GM12878 (cell line): ENCODE measurements at regions not wholly inside any gene's neighbourhood (a gene's known extent, or its start where the extent isn't known, plus 50 kb on each side); places are given as distances from the start of the nearest gene placed in this dataset.

Experiments
- ATAC-seq: fragments of 200-7000 bp; cut with Tn5 transposase; 3 replicates; pipeline ENCODE4 v1.9.1; 2020; ENCODE audit warnings: mild to moderate bottlenecking, moderate library complexity
- BruUV-seq: library from RNA; stranded (reverse); fragments of 400-500 nt; replicated peaks from 2 replicates; lab custom pipeline; 2021; lab: Mats Ljungman, UMichigan
- CTCF ChIA-PET: fragments of 300-600 bp; sonication (Branson Sonifier 250); formaldehyde crosslinking; extraction: SDS; loops from one replicate; lab custom pipeline; 2021; ENCODE audit warnings: inconsistent platforms; lab: Yijun Ruan, JAX
- POLR2A ChIA-PET: fragments of 350-600 bp; formaldehyde crosslinking; extraction: SDS; loops from one replicate; lab custom pipeline; 2021; ENCODE audit warnings: inconsistent platforms; lab: Charles Lee
- RAD21 ChIA-PET: fragments of 300-600 bp; sonication (Branson Sonifier 250); formaldehyde crosslinking; loops from one replicate; lab custom pipeline; 2023; ENCODE audit warnings: antibody characterized with exemption; ENCODE audit not compliant: unreplicated experiment; lab: Charles Lee
- SMC1A ChIA-PET: fragments of 300-600 bp; sonication (Branson Sonifier 250); formaldehyde crosslinking; loops from one replicate; lab custom pipeline; 2023; ENCODE audit not compliant: unreplicated experiment, uncharacterized antibody; lab: Charles Lee
- DNase-seq: peaks from one replicate; pipeline ENCODE4 v3.0.0-alpha.2; 2011; ENCODE audit warnings: low read depth, low spot score
- FAIRE-seq: peaks from 3 replicates; lab custom pipeline; 2011; peaks lifted over from hg19 to GRCh38; lab: Jason Lieb, UNC
- H2AFZ ChIP-seq: 2 replicates; pipeline ENCODE4 v1.6.0; 2011; ENCODE audit warnings: low read depth, low read length, control low read depth; ENCODE audit not compliant: control insufficient read depth
- H3K27ac ChIP-seq: 2 replicates; pipeline ENCODE4 v1.5.1; 2011; ENCODE audit warnings: control low read depth; ENCODE audit not compliant: control insufficient read depth, insufficient read depth
- H3K27me3 ChIP-seq, 2 experiments: replicated peaks in 1 of 2; 2 replicates each; pipeline versions ENCODE4 v1.6.0 to v1.6.1; 2011; ENCODE audit warnings: low read length in 1 of 2; ENCODE audit not compliant: control insufficient read depth in 2 of 2, insufficient read depth in 2 of 2
- H3K36me3 ChIP-seq, 2 experiments: 2 replicates each; pipeline ENCODE4 v1.5.1; 2011; ENCODE audit warnings: low read length in 1 of 2; ENCODE audit not compliant: control insufficient read depth in 2 of 2, insufficient read depth in 2 of 2
- H3K4me1 ChIP-seq: 2 replicates; pipeline ENCODE4 v1.6.1; 2011; ENCODE audit warnings: mild to moderate bottlenecking, low read length, moderate library complexity, mixed read lengths; ENCODE audit not compliant: control insufficient read depth, insufficient read depth
- H3K4me2 ChIP-seq: 2 replicates; pipeline ENCODE4 v1.6.0; 2011; ENCODE audit warnings: control low read depth; ENCODE audit not compliant: control insufficient read depth, insufficient read depth
- H3K4me3 ChIP-seq: fragments of 200-600 bp; sonication (generic); 2 replicates; pipeline ENCODE4 v1.5.1; 2016
- H3K79me2 ChIP-seq: 2 replicates; pipeline ENCODE4 v1.6.0; 2011; ENCODE audit warnings: low read length; ENCODE audit not compliant: control insufficient read depth, insufficient read depth
- H3K9ac ChIP-seq: 2 replicates; pipeline ENCODE4 v1.8.0; 2011; ENCODE audit warnings: low read length, control low read depth, mixed read lengths; ENCODE audit not compliant: control insufficient read depth, insufficient read depth
- H3K9me3 ChIP-seq: replicated peaks from 3 replicates; pipeline ENCODE4 v1.5.1; 2011; ENCODE audit warnings: mild to moderate bottlenecking, low read length; ENCODE audit not compliant: control insufficient read depth, insufficient read depth
- H4K20me1 ChIP-seq: 2 replicates; pipeline ENCODE4 v1.6.0; 2011; ENCODE audit not compliant: control insufficient read depth, insufficient read depth
- IKZF2 ChIP-seq, 2 experiments: fragments of 450-650 bp; IDR thresholded peaks; 2 replicates each; pipeline ENCODE4 v1.6.1; 2017; ENCODE audit warnings: mild to moderate bottlenecking in 2 of 2, moderate library complexity in 2 of 2
- MYB ChIP-seq: fragments of 150-350 bp; IDR thresholded peaks from 2 replicates; pipeline ENCODE4 v1.6.1; 2014; ENCODE audit warnings: mild to moderate bottlenecking, low read depth, low read length, borderline replicate concordance
- POLR2A ChIP-seq: IDR thresholded peaks from 2 replicates; pipeline ENCODE4 v1.6.1; 2011; ENCODE audit warnings: low read depth, mild to moderate bottlenecking, low read length
- RB1 ChIP-seq: fragments of 450-650 bp; formaldehyde crosslinking; IDR thresholded peaks from 2 replicates; pipeline ENCODE4 v1.6.1; 2017; ENCODE audit warnings: mild to moderate bottlenecking, borderline replicate concordance
- RUNX3 ChIP-seq: IDR thresholded peaks from 2 replicates; pipeline ENCODE4 v1.6.1; 2012; ENCODE audit warnings: low read length, inconsistent platforms
- TCF3 ChIP-seq: IDR thresholded peaks from 2 replicates; pipeline ENCODE4 v1.6.1; 2012; ENCODE audit warnings: low read depth, mild to moderate bottlenecking, low read length, borderline replicate concordance; ENCODE audit not compliant: insufficient read depth
- YY1 ChIP-seq: IDR thresholded peaks from 2 replicates; pipeline ENCODE4 v1.6.1; 2011; ENCODE audit warnings: low read depth, mild to moderate bottlenecking, low read length
- WGBS: methylation state at CpG from one replicate; pipeline ENCODE4 v1.1.6; 2016; ENCODE audit warnings: low lambda C conversion rate; ENCODE audit not compliant: insufficient replicate concordance, insufficient coverage; ENCODE audit errors: missing lambda C conversion rate; 5-methylcytosine and 5-hydroxymethylcytosine counted together
- in situ Hi-C: fragments of 300-500 bp; cut with MboI; formaldehyde crosslinking; loops from 9 replicates; pipeline ENCODE4 v1.14.3; 2018; ENCODE audit warnings: mixed read lengths
- intact Hi-C: fragments of 100-400 bp; cut with micrococcal nuclease; formaldehyde crosslinking; loops from one replicate; pipeline ENCODE4 v1.14.2; 2022; ENCODE audit not compliant: unreplicated experiment
- TF ChIP-seq, protein P1 (sequence below): fragments of 450-650 bp; IDR thresholded peaks from 2 replicates; pipeline ENCODE4 v1.6.1; 2017; ENCODE audit warnings: borderline replicate concordance
- TF ChIP-seq, protein P2 (sequence below): fragments of 450-650 bp; IDR thresholded peaks from 2 replicates; pipeline ENCODE4 v1.6.1; 2017; ENCODE audit warnings: mild to moderate bottlenecking
- TF ChIP-seq, protein P3 (sequence below): IDR thresholded peaks from 2 replicates; pipeline ENCODE4 v1.6.1; 2011; ENCODE audit warnings: mild to moderate bottlenecking, low read depth, low read length, moderate library complexity; ENCODE audit not compliant: insufficient replicate concordance

DNA sequence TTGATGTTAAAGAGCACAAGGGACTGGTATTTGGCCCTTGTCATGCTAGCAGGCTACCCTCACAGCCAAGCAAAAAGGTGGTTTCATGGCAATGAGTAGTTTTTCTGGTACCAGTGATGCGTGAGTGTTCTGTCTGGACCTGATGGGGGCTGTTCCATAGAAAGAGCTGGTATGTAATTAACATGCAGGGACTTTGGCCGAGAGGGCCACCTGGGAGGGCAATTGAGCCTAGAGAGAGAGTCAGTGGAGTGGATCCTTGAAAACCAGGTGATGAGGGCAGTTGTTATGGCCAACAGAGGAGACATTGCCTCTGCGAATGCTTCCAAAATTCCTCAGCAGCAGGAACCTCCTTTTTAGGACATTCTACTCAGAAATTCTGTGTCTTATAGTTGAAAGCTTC, 383.3 kb downstream of the PSAT1 start:
- no peaks in the 10 kb centered on the region for H3K9me3 ChIP-seq
- SMC1A ChIA-PET: no interaction called here
- RAD21 ChIA-PET: no interaction called here
- no peaks in the 10 kb centered on the region for H3K79me2 ChIP-seq
- no peak for TF ChIP-seq IKZF2 (IDR thresholded peaks at IDR 0.05)
- TF ChIP-seq YY1: no peak
- no peak for TF ChIP-seq TCF3
- no peak for TF ChIP-seq RUNX3
- TF ChIP-seq, protein P1, sequence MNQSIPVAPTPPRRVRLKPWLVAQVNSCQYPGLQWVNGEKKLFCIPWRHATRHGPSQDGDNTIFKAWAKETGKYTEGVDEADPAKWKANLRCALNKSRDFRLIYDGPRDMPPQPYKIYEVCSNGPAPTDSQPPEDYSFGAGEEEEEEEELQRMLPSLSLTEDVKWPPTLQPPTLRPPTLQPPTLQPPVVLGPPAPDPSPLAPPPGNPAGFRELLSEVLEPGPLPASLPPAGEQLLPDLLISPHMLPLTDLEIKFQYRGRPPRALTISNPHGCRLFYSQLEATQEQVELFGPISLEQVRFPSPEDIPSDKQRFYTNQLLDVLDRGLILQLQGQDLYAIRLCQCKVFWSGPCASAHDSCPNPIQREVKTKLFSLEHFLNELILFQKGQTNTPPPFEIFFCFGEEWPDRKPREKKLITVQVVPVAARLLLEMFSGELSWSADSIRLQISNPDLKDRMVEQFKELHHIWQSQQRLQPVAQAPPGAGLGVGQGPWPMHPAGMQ: no peak
- no peaks in the 10 kb centered on the region for H3K4me1 ChIP-seq
- CTCF ChIA-PET: no interaction called here
- no peak overlapping the region for H2AFZ ChIP-seq
- ATAC-seq (no peak), DNase-seq (no peak), FAIRE-seq (no peak)
- no peak overlapping the region for H3K4me2 ChIP-seq
- no peaks in the 10 kb centered on the region for H3K36me3 ChIP-seq
- in situ Hi-C loops: no loop called here
- H3K9ac ChIP-seq: no peak overlapping the region
- POLR2A ChIA-PET: no interaction called here
- BruUV-seq: no TSS peak
- H3K4me3 ChIP-seq: no peak overlapping the region
- 41% methylated on average over 3 of the region's 3 CpGs for WGBS
- H3K27me3 ChIP-seq: no peaks in the 10 kb centered on the region
- intact Hi-C loops: no loop called here
- no peak overlapping the region for H3K27ac ChIP-seq
- no peaks in the 10 kb centered on the region for H4K20me1 ChIP-seq

DNA sequence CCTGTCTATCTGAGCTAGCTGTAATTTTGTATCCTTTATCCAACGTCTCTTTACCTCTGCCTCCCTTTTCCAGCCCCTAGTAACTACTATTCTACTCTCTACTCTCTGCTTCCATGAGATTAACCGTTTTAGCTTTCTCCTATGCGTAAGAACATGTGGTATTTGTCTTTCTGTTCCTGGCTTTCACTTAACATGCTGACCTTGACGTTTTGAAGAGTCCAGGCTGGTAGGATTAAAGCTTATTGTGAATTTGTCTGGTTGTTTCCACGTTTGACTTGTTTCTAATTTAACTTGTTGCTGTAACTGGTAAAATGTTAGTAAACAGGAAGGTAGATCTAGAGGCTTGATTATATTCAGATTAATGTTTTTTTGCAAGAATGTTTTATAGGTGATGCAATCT, 385.3 kb downstream of the PSAT1 start:
- TF ChIP-seq, protein P2, sequence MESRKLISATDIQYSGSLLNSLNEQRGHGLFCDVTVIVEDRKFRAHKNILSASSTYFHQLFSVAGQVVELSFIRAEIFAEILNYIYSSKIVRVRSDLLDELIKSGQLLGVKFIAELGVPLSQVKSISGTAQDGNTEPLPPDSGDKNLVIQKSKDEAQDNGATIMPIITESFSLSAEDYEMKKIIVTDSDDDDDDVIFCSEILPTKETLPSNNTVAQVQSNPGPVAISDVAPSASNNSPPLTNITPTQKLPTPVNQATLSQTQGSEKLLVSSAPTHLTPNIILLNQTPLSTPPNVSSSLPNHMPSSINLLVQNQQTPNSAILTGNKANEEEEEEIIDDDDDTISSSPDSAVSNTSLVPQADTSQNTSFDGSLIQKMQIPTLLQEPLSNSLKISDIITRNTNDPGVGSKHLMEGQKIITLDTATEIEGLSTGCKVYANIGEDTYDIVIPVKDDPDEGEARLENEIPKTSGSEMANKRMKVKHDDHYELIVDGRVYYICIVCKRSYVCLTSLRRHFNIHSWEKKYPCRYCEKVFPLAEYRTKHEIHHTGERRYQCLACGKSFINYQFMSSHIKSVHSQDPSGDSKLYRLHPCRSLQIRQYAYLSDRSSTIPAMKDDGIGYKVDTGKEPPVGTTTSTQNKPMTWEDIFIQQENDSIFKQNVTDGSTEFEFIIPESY: no peak
- no peak for TF ChIP-seq POLR2A
- no peak for TF ChIP-seq RB1
- TF ChIP-seq, protein P3, sequence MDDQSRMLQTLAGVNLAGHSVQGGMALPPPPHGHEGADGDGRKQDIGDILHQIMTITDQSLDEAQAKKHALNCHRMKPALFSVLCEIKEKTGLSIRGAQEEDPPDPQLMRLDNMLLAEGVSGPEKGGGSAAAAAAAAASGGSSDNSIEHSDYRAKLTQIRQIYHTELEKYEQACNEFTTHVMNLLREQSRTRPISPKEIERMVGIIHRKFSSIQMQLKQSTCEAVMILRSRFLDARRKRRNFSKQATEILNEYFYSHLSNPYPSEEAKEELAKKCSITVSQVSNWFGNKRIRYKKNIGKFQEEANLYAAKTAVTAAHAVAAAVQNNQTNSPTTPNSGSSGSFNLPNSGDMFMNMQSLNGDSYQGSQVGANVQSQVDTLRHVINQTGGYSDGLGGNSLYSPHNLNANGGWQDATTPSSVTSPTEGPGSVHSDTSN: no peak
- no peak for TF ChIP-seq MYB
- Histone ChIP-seq H2AFZ (no peak overlapping the region), H3K79me2 (no peaks in the 10 kb centered on the region), H3K4me1 (no peaks in the 10 kb centered on the region), H4K20me1 (no peaks in the 10 kb centered on the region), H3K27ac (no peak overlapping the region), H3K36me3 (no peaks in the 10 kb centered on the region), H3K27me3 (no peaks in the 10 kb centered on the region), H3K9ac (no peak overlapping the region), H3K4me3 (no peak overlapping the region), H3K4me2 (no peak overlapping the region), H3K9me3 (no peaks in the 10 kb centered on the region)
- FAIRE-seq (no peak), DNase-seq (no peak), ATAC-seq (no peak)
- 16% methylated on average over 5 of the region's 5 CpGs for WGBS
- intact Hi-C loops: no loop called here
- SMC1A ChIA-PET: no interaction called here
- BruUV-seq: no TSS peak
- in situ Hi-C loops: no loop called here
- RAD21 ChIA-PET: no interaction called here
- CTCF ChIA-PET: no interaction called here
- POLR2A ChIA-PET: no interaction called here
